ENCODE measurements at regions not wholly inside any gene's neighbourhood (a gene's known extent, or its start where the extent isn't known, plus 50 kb on each side); places are given as distances from the start of the nearest gene placed in this dataset.
"Not testable (repeated sequence)": the region's sequence is repeated elsewhere in the genome, so short reads cannot be mapped to it uniquely, and the experiment has no call there.

DNA sequence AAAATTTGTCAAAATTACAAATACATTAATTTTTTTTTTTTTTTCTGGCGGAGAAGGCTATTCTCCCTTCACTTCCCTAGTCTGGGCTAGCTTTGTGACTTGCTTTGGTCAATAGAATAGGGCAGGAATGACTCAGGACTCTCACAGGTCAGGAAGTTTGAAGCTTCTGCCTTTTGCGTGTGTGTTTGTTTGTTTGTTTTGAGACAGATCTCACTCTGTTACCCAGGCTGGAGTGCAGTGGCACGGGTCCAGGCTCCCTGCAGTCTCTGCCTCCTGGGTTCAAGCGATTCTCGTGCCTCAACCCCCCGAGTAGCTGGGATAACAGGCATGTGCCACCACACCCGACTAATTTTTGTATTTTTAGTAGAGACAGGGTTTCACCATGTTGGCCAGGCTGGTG, 55.9 kb upstream of the USP9X start:
- TF ChIP-seq, protein P1, sequence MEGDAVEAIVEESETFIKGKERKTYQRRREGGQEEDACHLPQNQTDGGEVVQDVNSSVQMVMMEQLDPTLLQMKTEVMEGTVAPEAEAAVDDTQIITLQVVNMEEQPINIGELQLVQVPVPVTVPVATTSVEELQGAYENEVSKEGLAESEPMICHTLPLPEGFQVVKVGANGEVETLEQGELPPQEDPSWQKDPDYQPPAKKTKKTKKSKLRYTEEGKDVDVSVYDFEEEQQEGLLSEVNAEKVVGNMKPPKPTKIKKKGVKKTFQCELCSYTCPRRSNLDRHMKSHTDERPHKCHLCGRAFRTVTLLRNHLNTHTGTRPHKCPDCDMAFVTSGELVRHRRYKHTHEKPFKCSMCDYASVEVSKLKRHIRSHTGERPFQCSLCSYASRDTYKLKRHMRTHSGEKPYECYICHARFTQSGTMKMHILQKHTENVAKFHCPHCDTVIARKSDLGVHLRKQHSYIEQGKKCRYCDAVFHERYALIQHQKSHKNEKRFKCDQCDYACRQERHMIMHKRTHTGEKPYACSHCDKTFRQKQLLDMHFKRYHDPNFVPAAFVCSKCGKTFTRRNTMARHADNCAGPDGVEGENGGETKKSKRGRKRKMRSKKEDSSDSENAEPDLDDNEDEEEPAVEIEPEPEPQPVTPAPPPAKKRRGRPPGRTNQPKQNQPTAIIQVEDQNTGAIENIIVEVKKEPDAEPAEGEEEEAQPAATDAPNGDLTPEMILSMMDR (IDR thresholded peaks at IDR 0.05; ENCODE audit: borderline replicate concordance, insufficient read depth, low read depth, low read length) = no peak

DNA sequence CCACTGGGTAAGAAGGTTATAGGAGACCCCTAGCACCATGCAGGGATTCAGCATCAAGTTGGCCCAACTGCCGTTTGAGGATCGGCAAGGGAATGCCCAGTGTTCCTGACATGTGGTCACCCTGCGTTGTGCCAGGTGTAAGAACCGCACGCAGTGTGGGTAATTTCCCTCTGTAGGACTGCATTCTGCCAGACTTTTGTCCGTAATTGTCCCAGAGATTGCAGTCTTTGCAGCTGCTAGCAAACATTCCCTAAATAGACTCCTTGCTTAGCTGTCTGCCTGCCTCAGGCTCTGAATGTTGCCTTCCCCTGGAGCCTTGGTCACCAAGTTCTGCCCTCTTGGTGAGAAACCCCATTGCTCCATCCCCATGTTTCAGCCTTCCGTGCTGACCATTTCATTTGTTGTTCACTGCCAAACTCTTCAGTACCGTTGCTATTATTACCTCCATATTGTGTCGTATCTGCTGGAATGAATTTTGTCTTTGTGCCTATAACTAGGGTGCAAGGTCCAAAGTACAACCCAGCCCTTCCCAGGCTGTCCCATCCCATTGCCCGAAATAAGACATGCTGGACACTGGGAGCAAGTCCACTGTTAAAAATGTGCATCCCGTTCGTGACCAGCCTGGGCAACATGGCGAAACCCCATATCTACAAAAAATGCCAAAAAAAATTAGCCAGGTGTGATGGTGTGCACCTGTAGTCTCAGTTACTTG, 53.8 kb upstream of the USP9X start:
- TF ChIP-seq, protein P1 (IDR thresholded peaks at IDR 0.05; ENCODE audit: borderline replicate concordance, insufficient read depth, low read depth, low read length) = no peak
- no peak overlapping the region for H3K4me3 ChIP-seq (ENCODE audit: low read depth, low read length)

More for the DNA sequence above, 55.9 kb upstream of the USP9X start:
- no peak overlapping the region for H3K4me3 ChIP-seq (ENCODE audit: low read depth, low read length)

DNA sequence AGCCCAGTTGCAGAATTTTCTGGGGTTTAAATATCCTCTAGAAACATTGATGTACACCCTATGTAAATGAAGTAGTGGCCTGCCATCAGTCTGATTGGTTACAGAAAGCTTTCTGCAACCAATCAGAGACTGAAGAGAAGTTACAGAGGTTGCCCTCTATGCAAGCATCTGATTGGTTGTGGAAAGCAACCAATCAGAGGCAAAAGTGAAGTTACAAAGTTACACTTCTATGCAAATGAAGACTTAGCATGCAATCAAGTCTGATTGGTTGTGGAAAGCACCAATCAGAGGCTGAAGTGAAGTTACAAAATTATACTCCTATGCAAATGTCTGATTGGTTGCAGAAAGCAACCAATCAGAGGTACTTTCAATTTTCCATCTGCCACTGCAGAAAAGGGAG, 51.9 kb upstream of the USP9X start:
- H3K4me3 ChIP-seq (ENCODE audit: low read depth, low read length) = no peak overlapping the region
- TF ChIP-seq, protein P1 (IDR thresholded peaks at IDR 0.05; ENCODE audit: borderline replicate concordance, insufficient read depth, low read depth, low read length) = no peak

DNA sequence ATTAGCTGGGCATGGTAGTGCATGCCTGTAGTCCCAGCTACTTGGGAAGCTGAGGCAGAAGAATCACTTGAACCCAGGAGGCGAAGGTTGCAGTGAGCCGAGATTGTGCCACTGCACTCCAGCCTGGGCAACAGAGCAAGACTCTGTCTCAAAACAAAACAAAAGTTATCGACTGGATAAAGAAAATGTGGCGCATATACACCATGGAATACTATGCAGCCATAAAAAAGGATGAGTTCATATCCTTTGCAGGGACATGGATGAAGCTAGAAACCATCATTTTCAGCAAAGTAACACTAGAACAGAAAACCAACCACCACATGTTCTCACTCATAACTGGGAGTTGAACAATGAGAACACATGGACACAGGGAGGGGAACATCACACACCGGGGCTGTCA, 50.3 kb upstream of the USP9X start:
- H3K4me3 ChIP-seq (ENCODE audit: low read depth, low read length) = not testable (repeated sequence)

All from GM12875 (cell line).